AML-193 (cell line): ENCODE measurements at regions not wholly inside any gene's neighbourhood (a gene's known extent, or its start where the extent isn't known, plus 50 kb on each side); places are given as distances from the start of the nearest gene placed in this dataset.
"Not testable (repeated sequence)": the region's sequence is repeated elsewhere in the genome, so short reads cannot be mapped to it uniquely, and the experiment has no call there.

Source experiments
- DNase-seq, 2 experiments: peaks; one replicate each; lab custom pipeline; 2025; lab: John Stamatoyannopoulos, UW

- DNase-seq: no peak
Measured at GRCh38 chr6:153412519-153412918, 281.4 kb upstream of the RGS17 start.

- no peak for DNase-seq
Measured at GRCh38 chr6:153411070-153411648, 280.1 kb upstream of the RGS17 start.

- DNase-seq: no peak
Measured at GRCh38 chr6:153405931-153406330, 274.8 kb upstream of the RGS17 start.

- no peak for DNase-seq
Measured at GRCh38 chr6:153401751-153402150, 270.7 kb upstream of the RGS17 start.

GRCh38 chr6:153392156-153392555 is 261.1 kb upstream of the RGS17 start:
- no peak for DNase-seq

GRCh38 chr6:153373869-153374268 is 242.8 kb upstream of the RGS17 start:
- no peak for DNase-seq

GRCh38 chr6:153368131-153368530 is 237.0 kb upstream of the RGS17 start:
- DNase-seq: no peak

- DNase-seq: no peak
Measured at GRCh38 chr6:153367021-153367420, 235.9 kb upstream of the RGS17 start.

GRCh38 chr6:153357391-153357790 is 226.3 kb upstream of the RGS17 start:
- no peak for DNase-seq

GRCh38 chr6:153340568-153340967 is 209.5 kb upstream of the RGS17 start:
- DNase-seq: no peak

GRCh38 chr6:153334121-153334520 is 203.0 kb upstream of the RGS17 start:
- no peak for DNase-seq

GRCh38 chr6:153331221-153331620 is 200.1 kb upstream of the RGS17 start:
- not testable (repeated sequence) for DNase-seq

GRCh38 chr6:153328194-153328593 is 197.1 kb upstream of the RGS17 start:
- no peak for DNase-seq

- no peak for DNase-seq
Measured at GRCh38 chr6:153325661-153326060, 194.6 kb upstream of the RGS17 start.

- peak; percentile 18 to 70 for DNase-seq
Measured at GRCh38 chr6:153312634-153313033, 181.6 kb upstream of the RGS17 start.

GRCh38 chr6:153309651-153310050 is 178.6 kb upstream of the RGS17 start:
- DNase-seq: no peak

GRCh38 chr6:153302133-153302532 is 171.1 kb upstream of the RGS17 start:
- DNase-seq: no peak

GRCh38 chr6:153301602-153302001 is 170.5 kb upstream of the RGS17 start:
- DNase-seq: no peak

- not testable (repeated sequence) for DNase-seq
Measured at GRCh38 chr6:153282456-153282855, 151.4 kb upstream of the RGS17 start.

GRCh38 chr6:153275997-153276396 is 144.9 kb upstream of the RGS17 start:
- DNase-seq: no peak

- DNase-seq: no peak
Measured at GRCh38 chr6:153272201-153272980, 141.3 kb upstream of the RGS17 start.

- no peak for DNase-seq
Measured at GRCh38 chr6:153263489-153263888, 132.4 kb upstream of the RGS17 start.

GRCh38 chr6:153251326-153251725 is 120.2 kb upstream of the RGS17 start:
- no peak for DNase-seq

- no peak for DNase-seq
Measured at GRCh38 chr6:153237670-153238069, 106.6 kb upstream of the RGS17 start.
